HepG2 (cell line): ENCODE measurements at regions not wholly inside any gene's neighbourhood (a gene's known extent, or its start where the extent isn't known, plus 50 kb on each side); places are given as distances from the start of the nearest gene placed in this dataset.

Experiments used
- ATAC-seq: fragments of 200-7000 bp; cut with Tn5 transposase; 3 replicates; pipeline ENCODE4 v1.9.1; 2020; ENCODE audit warnings: mild to moderate bottlenecking, moderate library complexity
- BruUV-seq: library from RNA; stranded (reverse); fragments of 400-500 nt; replicated peaks from 2 replicates; lab custom pipeline; 2021; lab: Mats Ljungman, UMichigan
- CTCF ChIA-PET: fragments of 300-600 bp; formaldehyde crosslinking; extraction: SDS; loops from one replicate; lab custom pipeline; 2021; ENCODE audit warnings: low total read pairs, inconsistent platforms, low intra/inter-chr PET ratio; lab: Yijun Ruan, JAX
- POLR2A ChIA-PET: fragments of 350-600 bp; sonication (Branson Sonifier 250); formaldehyde crosslinking; loops from one replicate; lab custom pipeline; 2020; ENCODE audit warnings: antibody characterized with exemption, inconsistent platforms; lab: Yijun Ruan, JAX
- DNase-seq: peaks from one replicate; pipeline ENCODE4 v3.0.0-alpha.2; 2015; ENCODE audit warnings: low spot score
- FAIRE-seq: peaks from 3 replicates; lab custom pipeline; 2011; peaks lifted over from hg19 to GRCh38; lab: Jason Lieb, UNC
- H2AFZ ChIP-seq: one replicate; pipeline ENCODE4 v1.6.1; 2011; ENCODE audit warnings: low read length, inconsistent platforms
- H3K27ac ChIP-seq: fragments of 300-600 bp; 3 replicates; pipeline ENCODE4 v1.8.0; 2011; ENCODE audit warnings: mixed run types, mild to moderate bottlenecking, mixed read lengths, low read length, inconsistent platforms; ENCODE audit not compliant: insufficient read depth; ENCODE audit errors: extremely low read length
- H3K27me3 ChIP-seq, 2 experiments: fragments of 200-600 bp in 1 of 2; 2 replicates in 1 of 2; 3 replicates in 1 of 2; pipeline versions ENCODE4 v1.6.0 to v1.8.0; 2011; ENCODE audit warnings: low read length in 2 of 2, mild to moderate bottlenecking in 2 of 2, moderate library complexity in 2 of 2, inconsistent platforms in 1 of 2; ENCODE audit not compliant: insufficient read depth in 2 of 2, control insufficient read depth in 1 of 2
- H3K36me3 ChIP-seq, 2 experiments: fragments of 200-600 bp in 1 of 2; replicated peaks in 1 of 2; 2 replicates in 1 of 2; 3 replicates in 1 of 2; pipeline versions ENCODE4 v1.5.1 to v1.8.0; 2011; ENCODE audit warnings: low read length in 2 of 2, inconsistent platforms in 1 of 2; ENCODE audit not compliant: insufficient read depth in 2 of 2, control insufficient read depth in 1 of 2
- H3K4me1 ChIP-seq: 2 replicates; pipeline ENCODE4 v1.5.1; 2012; ENCODE audit warnings: low read length, inconsistent platforms; ENCODE audit not compliant: insufficient read depth
- H3K4me2 ChIP-seq: 2 replicates; pipeline ENCODE4 v1.6.0; 2011; ENCODE audit warnings: low read depth, low read length, inconsistent platforms
- H3K4me3 ChIP-seq, 3 experiments: fragments of 200-600 bp in 1 of 3; sonication (generic), shearing (Covaris generic) in 1 of 3; replicated peaks in 1 of 3; 2 replicates each; pipeline ENCODE4 v1.5.1; 2011 to 2016; ENCODE audit warnings: low read length in 3 of 3, inconsistent platforms in 2 of 3, low read depth in 2 of 3, mild to moderate bottlenecking in 2 of 3, control low read depth in 1 of 3, mixed read lengths in 1 of 3; ENCODE audit not compliant: insufficient read depth in 1 of 3
- H3K79me2 ChIP-seq: one replicate; pipeline ENCODE4 v1.6.1; 2011; ENCODE audit warnings: low read length, inconsistent platforms; ENCODE audit not compliant: insufficient read depth
- H3K9ac ChIP-seq: 2 replicates; pipeline ENCODE4 v1.6.0; 2011; ENCODE audit warnings: mild to moderate bottlenecking, low read depth, low read length, inconsistent platforms; ENCODE audit not compliant: insufficient read depth
- H3K9me3 ChIP-seq: 2 replicates; pipeline ENCODE4 v1.5.1; 2012; ENCODE audit warnings: mild to moderate bottlenecking, low read length
- H4K20me1 ChIP-seq: 2 replicates; pipeline ENCODE4 v1.6.0; 2011; ENCODE audit warnings: inconsistent platforms, mild to moderate bottlenecking, low read length, moderate library complexity; ENCODE audit not compliant: insufficient read depth
- ARNTL ChIP-seq: sonication (generic); formaldehyde crosslinking; IDR thresholded peaks from 2 replicates; pipeline ENCODE4 v1.4.0; 2020; ENCODE audit warnings: mild to moderate bottlenecking, missing genetic modification reagents
- GPBP1L1 ChIP-seq: sonication (generic); formaldehyde crosslinking; IDR thresholded peaks from 2 replicates; pipeline ENCODE4 v1.5.0; 2020; ENCODE audit warnings: mild to moderate bottlenecking, missing genetic modification reagents
- GZF1 ChIP-seq: sonication (generic); formaldehyde crosslinking; IDR thresholded peaks from 2 replicates; pipeline ENCODE4 v1.5.1; 2020; ENCODE audit warnings: mild to moderate bottlenecking, missing genetic modification reagents
- HNRNPH1 ChIP-seq: fragments of 200-400 bp; formaldehyde crosslinking; optimal IDR thresholded peaks from 2 replicates; pipeline ENCODE3; 2017; ENCODE audit warnings: mild to moderate bottlenecking, low read depth, low read length
- HOXD1 ChIP-seq: sonication (generic); formaldehyde crosslinking; IDR thresholded peaks from 2 replicates; pipeline ENCODE4 v1.5.0; 2020; ENCODE audit warnings: missing genetic modification reagents
- JDP2 ChIP-seq: sonication (generic); formaldehyde crosslinking; IDR thresholded peaks from 2 replicates; pipeline ENCODE4 v1.8.1; 2022; ENCODE audit warnings: missing genetic modification reagents, borderline replicate concordance
- KDM2A ChIP-seq: sonication (generic); formaldehyde crosslinking; IDR thresholded peaks from 2 replicates; pipeline ENCODE4 v1.4.0; 2020; ENCODE audit warnings: low read depth, missing genetic modification reagents, borderline replicate concordance
- MED8 ChIP-seq: sonication (generic); formaldehyde crosslinking; IDR thresholded peaks from 2 replicates; pipeline ENCODE4 v1.8.1; 2023; ENCODE audit warnings: mild to moderate bottlenecking, missing genetic modification reagents; ENCODE audit not compliant: insufficient replicate concordance
- MIER2 ChIP-seq: IDR thresholded peaks from 2 replicates; pipeline ENCODE4 v1.6.1; 2016; ENCODE audit warnings: missing biosample characterization, missing genetic modification reagents
- NCOA1 ChIP-seq: sonication (generic); formaldehyde crosslinking; IDR thresholded peaks from 2 replicates; pipeline ENCODE4 v1.9.0; 2021; ENCODE audit warnings: missing genetic modification reagents
- NFE2 ChIP-seq: sonication (generic); formaldehyde crosslinking; IDR thresholded peaks from 2 replicates; pipeline ENCODE4 v1.4.0; 2020; ENCODE audit warnings: missing genetic modification reagents
- RNF2 ChIP-seq: fragments of 450-650 bp; conservative IDR thresholded peaks from 2 replicates; pipeline ENCODE4 v1.6.1; 2016; ENCODE audit warnings: low read depth
- SNAI1 ChIP-seq: sonication (generic); formaldehyde crosslinking; IDR thresholded peaks from 2 replicates; pipeline ENCODE4 v1.5.0; 2020; ENCODE audit warnings: mild to moderate bottlenecking, missing genetic modification reagents, borderline replicate concordance
- ZFP1 ChIP-seq: IDR thresholded peaks from 2 replicates; pipeline ENCODE4 v1.6.1; 2016
- ZNF235 ChIP-seq: sonication (generic); formaldehyde crosslinking; IDR thresholded peaks from 2 replicates; pipeline ENCODE4 v1.8.1; 2023; ENCODE audit warnings: mild to moderate bottlenecking, missing genetic modification reagents, borderline replicate concordance
- ZNF512B ChIP-seq: sonication (generic); formaldehyde crosslinking; IDR thresholded peaks from 2 replicates; pipeline ENCODE4 v1.5.1; 2020; ENCODE audit warnings: missing genetic modification reagents, mild to moderate bottlenecking, borderline replicate concordance
- ZNF513 ChIP-seq: sonication (generic); formaldehyde crosslinking; conservative IDR thresholded peaks from 2 replicates; pipeline ENCODE4 v1.5.0; 2020; ENCODE audit warnings: missing genetic modification reagents
- ZNF567 ChIP-seq: sonication (generic); formaldehyde crosslinking; IDR thresholded peaks from 2 replicates; pipeline ENCODE4 v1.8.1; 2023; ENCODE audit warnings: mild to moderate bottlenecking, missing genetic modification reagents, borderline replicate concordance
- ZNF589 ChIP-seq: sonication (generic); formaldehyde crosslinking; conservative IDR thresholded peaks from 2 replicates; pipeline ENCODE4 v1.8.0; 2022; ENCODE audit warnings: mild to moderate bottlenecking, moderate library complexity, missing genetic modification reagents
- ZNF790 ChIP-seq: sonication (generic); formaldehyde crosslinking; IDR thresholded peaks from 2 replicates; pipeline ENCODE4 v1.8.0; 2022; ENCODE audit warnings: missing genetic modification reagents, mild to moderate bottlenecking, borderline replicate concordance
- WGBS: methylation state at CpG from one replicate; pipeline ENCODE4 v1.1.6; 2017; ENCODE audit warnings: low lambda C conversion rate; 5-methylcytosine and 5-hydroxymethylcytosine counted together
- in situ Hi-C: cut with HindIII; loops from 2 replicates; pipeline ENCODE4 v1.10.0; 2017; ENCODE audit warnings: low pct_unique_long_range_greater_than_20kb; ENCODE audit not compliant: extremely low pct_ligation_motif_present
- intact Hi-C: fragments of 100-400 bp; cut with micrococcal nuclease; formaldehyde crosslinking; loops from one replicate; pipeline ENCODE4 v1.10.0; 2022; ENCODE audit not compliant: unreplicated experiment

- intact Hi-C loops: loop anchor here (1.0 kb wide), 2 partner anchors 39 to 50 kb away; no protein-coding TSS in a partner anchor
- H3K36me3 ChIP-seq: no peaks in the 10 kb centered on the region
- no peak overlapping the region for H2AFZ ChIP-seq
- no peak overlapping the region for H3K4me2 ChIP-seq
- 36% methylated on average over 8 of the region's 8 CpGs for WGBS
- DNase-seq (no peak), ATAC-seq (no peak), FAIRE-seq (no peak)
- in situ Hi-C loops: loop anchor here (5.0 kb wide), 1 partner anchor 51 kb away; no protein-coding TSS in a partner anchor
- H3K4me3 ChIP-seq: no peak overlapping the region
- ChIA-PET CTCF (interaction anchor here (1.3 to 2.1 kb wide), 2 partner anchors 50 to 140 kb away, joined by 5 to 15 read pairs; no protein-coding TSS in a partner anchor), POLR2A (no interaction called here)
- no peak overlapping the region for H3K9ac ChIP-seq
- H3K27ac ChIP-seq: no peak overlapping the region
- TF ChIP-seq SNAI1 (CRISPR knock-in tag): no peak
- no peak for TF ChIP-seq ZNF513 (CRISPR knock-in tag)
- no peak for TF ChIP-seq ZNF589
- no peak for TF ChIP-seq ZFP1
- TF ChIP-seq KDM2A (CRISPR knock-in tag): no peak
- no peak for TF ChIP-seq GPBP1L1 (CRISPR knock-in tag)
- TF ChIP-seq ZNF567: no peak
- no peak for TF ChIP-seq GZF1 (CRISPR knock-in tag)
- no peak for TF ChIP-seq ZNF235 (CRISPR knock-in tag)
- no peak for TF ChIP-seq HOXD1 (CRISPR knock-in tag)
- no peak for TF ChIP-seq RNF2
- TF ChIP-seq ZNF790 (CRISPR knock-in tag): no peak
- no peak for TF ChIP-seq MIER2 (CRISPR knock-in tag)
- no peak for TF ChIP-seq JDP2
- no peak for TF ChIP-seq ARNTL
- no peak for TF ChIP-seq NFE2
- TF ChIP-seq HNRNPH1: no peak
- TF ChIP-seq ZNF512B (CRISPR knock-in tag): no peak
- no peak for TF ChIP-seq MED8 (CRISPR knock-in tag)
- TF ChIP-seq NCOA1 (CRISPR knock-in tag): no peak
- BruUV-seq: no TSS peak
- no peaks in the 10 kb centered on the region for H3K9me3 ChIP-seq
- no peaks in the 10 kb centered on the region for H3K4me1 ChIP-seq
- H3K27me3 ChIP-seq: peaks cover 2 to 3% of the 10 kb centered on the region in 2 experiments; a peak in 3 of 5 replicates
- H4K20me1 ChIP-seq: no peaks in the 10 kb centered on the region
- H3K79me2 ChIP-seq: no peaks in the 10 kb centered on the region
Observed at GRCh38 chr10:2978574-2979273, 88.6 kb upstream of the PFKP start.
